Stimulated activated CD4-positive, alpha-beta T cell treated with anti-CD3 and anti-CD28 coated beads, Interleukin-1b, Interleukin-23, amount 100 ng/mL, for 1 hour (primary cell): ENCODE measurements at regions not wholly inside any gene's neighbourhood (a gene's known extent, or its start where the extent isn't known, plus 50 kb on each side); places are given as distances from the start of the nearest gene placed in this dataset.
"Not testable (repeated sequence)": the region's sequence is repeated elsewhere in the genome, so short reads cannot be mapped to it uniquely, and the experiment has no call there.

Experiments
- DNase-seq, 2 donors: peaks; one replicate each; pipeline ENCODE4 v3.0.0-alpha.2; 2020; ENCODE audit warnings: low read depth in 2 of 2

GRCh38 chr12:92061061-92061460 is 84.6 kb downstream of the BTG1 start:
- no peak for DNase-seq

- no peak for DNase-seq
Observed at GRCh38 chr12:92059960-92060359, 85.7 kb downstream of the BTG1 start.

GRCh38 chr12:92058664-92059063 is 87.0 kb downstream of the BTG1 start:
- DNase-seq: no peak

GRCh38 chr12:92056756-92057155 is 88.9 kb downstream of the BTG1 start:
- DNase-seq: not testable (repeated sequence)

- no peak for DNase-seq
Observed at GRCh38 chr12:92056290-92056689, 89.4 kb downstream of the BTG1 start.

- peak in 1 of 2 donors; percentile 24 for DNase-seq
Observed at GRCh38 chr12:92055877-92056276, 89.8 kb downstream of the BTG1 start.

- DNase-seq: no peak
Observed at GRCh38 chr12:92051441-92051840, 94.2 kb downstream of the BTG1 start.

- no peak for DNase-seq
Observed at GRCh38 chr12:92049403-92049802, 96.2 kb downstream of the BTG1 start.

- DNase-seq: no peak
Observed at GRCh38 chr12:92047393-92047826, 98.2 kb downstream of the BTG1 start.

GRCh38 chr12:92046557-92047392 is 98.9 kb downstream of the BTG1 start:
- no peak for DNase-seq

GRCh38 chr12:92045852-92046251 is 99.8 kb downstream of the BTG1 start:
- no peak for DNase-seq

GRCh38 chr12:92044435-92044834 is 101.2 kb downstream of the BTG1 start:
- no peak for DNase-seq

- no peak for DNase-seq
Observed at GRCh38 chr12:92042791-92043531, 102.7 kb downstream of the BTG1 start.

- no peak for DNase-seq
Observed at GRCh38 chr12:92041742-92042141, 103.9 kb downstream of the BTG1 start.

GRCh38 chr12:92039046-92039445 is 106.6 kb downstream of the BTG1 start:
- no peak for DNase-seq

GRCh38 chr12:92038476-92038875 is 107.2 kb downstream of the BTG1 start:
- no peak for DNase-seq

- DNase-seq: no peak
Observed at GRCh38 chr12:92036771-92037453, 108.7 kb downstream of the BTG1 start.

- DNase-seq: no peak
Observed at GRCh38 chr12:92036061-92036620, 109.5 kb downstream of the BTG1 start.

- DNase-seq: no peak
Observed at GRCh38 chr12:92035477-92035876, 110.2 kb downstream of the BTG1 start.

- peak; percentile 23 to 24 for DNase-seq
Observed at GRCh38 chr12:92034858-92035401, 110.7 kb downstream of the BTG1 start.

- no peak for DNase-seq
Observed at GRCh38 chr12:92034083-92034482, 111.6 kb downstream of the BTG1 start.

GRCh38 chr12:92032965-92033364 is 112.7 kb downstream of the BTG1 start:
- no peak for DNase-seq
